ACC112 (cell line): ENCODE measurements at regions not wholly inside any gene's neighbourhood (a gene's known extent, or its start where the extent isn't known, plus 50 kb on each side); places are given as distances from the start of the nearest gene placed in this dataset.

Source experiments
- H2AFZ ChIP-seq: fragments of 200-600 bp; sonication (generic); one replicate; pipeline ENCODE4 v1.6.0; 2017; ENCODE audit warnings: antibody characterized with exemption, low read length; ENCODE audit not compliant: unreplicated experiment
- H3K27ac ChIP-seq: fragments of 200-600 bp; sonication (generic); 2 replicates; pipeline ENCODE4 v1.5.1; 2014; ENCODE audit warnings: low read depth, mild to moderate bottlenecking, antibody characterized with exemption, low read length, moderate library complexity
- H3K27me3 ChIP-seq: fragments of 200-600 bp; sonication (generic); 2 replicates; pipeline ENCODE4 v1.6.1; 2014; ENCODE audit warnings: mild to moderate bottlenecking, antibody characterized with exemption, low read length, moderate library complexity, mixed read lengths; ENCODE audit not compliant: insufficient read depth
- H3K36me3 ChIP-seq: fragments of 200-600 bp; sonication (generic); 2 replicates; pipeline ENCODE4 v1.6.1; 2016; ENCODE audit warnings: mild to moderate bottlenecking, antibody characterized with exemption, low read length, moderate library complexity, mixed read lengths; ENCODE audit not compliant: insufficient read depth
- H3K4me1 ChIP-seq: fragments of 200-600 bp; sonication (generic); one replicate; pipeline ENCODE4 v1.6.1; 2016; ENCODE audit warnings: low read length, mixed read lengths; ENCODE audit not compliant: insufficient read depth, unreplicated experiment, control insufficient read depth
- H3K4me3 ChIP-seq: fragments of 200-600 bp; sonication (generic); 2 replicates; pipeline ENCODE4 v1.5.1; 2014; ENCODE audit warnings: mild to moderate bottlenecking, low read depth, low read length
- H3K79me2 ChIP-seq: fragments of 200-600 bp; sonication (generic); one replicate; pipeline ENCODE4 v1.6.0; 2016; ENCODE audit warnings: low read length; ENCODE audit not compliant: control insufficient read depth, unreplicated experiment, insufficient read depth

DNA sequence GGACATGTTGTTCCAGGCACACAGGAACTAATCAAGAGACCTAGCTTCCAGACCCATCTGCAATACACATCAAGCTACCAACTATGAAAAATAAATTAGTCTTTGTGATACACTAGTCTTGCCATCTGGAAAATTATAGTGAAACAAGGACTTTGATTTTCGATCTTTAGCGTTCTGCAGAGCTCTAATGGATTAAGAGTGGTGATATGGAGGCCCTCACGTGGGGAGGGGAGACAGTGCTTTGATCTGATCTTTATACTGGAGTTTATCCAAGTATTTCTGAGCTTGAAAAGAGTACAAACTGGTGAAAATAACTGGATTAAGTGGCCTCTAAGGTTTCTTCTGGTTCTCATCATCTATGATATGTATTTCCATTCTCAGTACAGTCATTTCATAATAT, 273.4 kb upstream of the CDH7 start:
- no peaks in the 10 kb centered on the region for H3K36me3 ChIP-seq
- H3K79me2 ChIP-seq = no peaks in the 10 kb centered on the region
- no peak overlapping the region for H3K27ac ChIP-seq
- no peak overlapping the region for H3K4me3 ChIP-seq
- no peaks in the 10 kb centered on the region for H3K27me3 ChIP-seq
- no peaks in the 10 kb centered on the region for H3K4me1 ChIP-seq
- no peak overlapping the region for H2AFZ ChIP-seq

DNA sequence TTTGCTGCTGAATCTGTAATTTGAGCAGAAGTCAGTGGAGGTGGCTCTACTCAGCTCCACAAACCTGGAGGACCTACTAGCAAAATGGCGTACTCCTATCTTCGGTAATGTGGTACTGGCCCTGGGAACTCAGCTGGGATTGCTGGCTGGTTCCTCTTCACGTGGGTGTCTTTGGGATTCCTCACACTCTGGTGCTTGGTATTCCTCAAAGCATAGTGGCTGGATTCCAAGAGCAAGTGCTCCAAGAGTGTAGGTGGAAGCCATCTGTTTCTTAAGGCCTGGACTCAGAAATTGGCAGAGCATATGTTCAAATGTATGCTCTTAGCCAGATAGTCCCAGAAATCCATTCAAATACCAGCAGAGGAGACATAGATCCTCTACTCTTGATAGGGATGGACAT, 281.9 kb upstream of the CDH7 start:
- H3K4me3 ChIP-seq = no peak overlapping the region
- no peak overlapping the region for H3K27ac ChIP-seq
- no peaks in the 10 kb centered on the region for H3K79me2 ChIP-seq
- H3K27me3 ChIP-seq = no peaks in the 10 kb centered on the region
- no peaks in the 10 kb centered on the region for H3K36me3 ChIP-seq
- H2AFZ ChIP-seq = no peak overlapping the region
- no peaks in the 10 kb centered on the region for H3K4me1 ChIP-seq

GRCh38 chr18:65464361-65464760, 286.5 kb upstream of the CDH7 start:
- no peak overlapping the region for H3K27ac ChIP-seq
- H3K4me1 ChIP-seq = no peaks in the 10 kb centered on the region
- H3K27me3 ChIP-seq = no peaks in the 10 kb centered on the region
- no peaks in the 10 kb centered on the region for H3K36me3 ChIP-seq
- H3K4me3 ChIP-seq = no peak overlapping the region
- no peaks in the 10 kb centered on the region for H3K79me2 ChIP-seq
- H2AFZ ChIP-seq = no peak overlapping the region

DNA sequence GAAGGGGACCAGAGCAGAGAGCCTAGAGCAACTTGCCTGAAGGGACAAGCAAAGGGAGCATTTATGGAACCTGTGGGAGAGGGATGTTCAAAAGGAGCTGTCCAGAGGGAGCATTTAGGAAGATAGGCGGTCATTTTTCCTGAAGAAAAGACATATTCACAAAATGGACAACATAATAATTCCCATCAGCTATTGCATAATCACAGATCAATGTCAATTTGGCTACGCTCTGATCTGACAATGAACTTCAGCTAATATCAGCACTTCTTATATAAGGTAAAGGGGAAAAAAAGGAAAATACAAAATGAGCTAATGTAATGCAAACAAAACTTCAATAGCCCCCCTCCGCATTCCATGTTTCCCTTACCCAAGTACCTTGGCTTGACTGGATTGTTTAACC, 291.1 kb upstream of the CDH7 start:
- Histone ChIP-seq H2AFZ (no peak overlapping the region), H3K36me3 (no peaks in the 10 kb centered on the region), H3K4me3 (no peak overlapping the region), H3K4me1 (no peaks in the 10 kb centered on the region), H3K27ac (no peak overlapping the region), H3K27me3 (no peaks in the 10 kb centered on the region), H3K79me2 (no peaks in the 10 kb centered on the region)

DNA sequence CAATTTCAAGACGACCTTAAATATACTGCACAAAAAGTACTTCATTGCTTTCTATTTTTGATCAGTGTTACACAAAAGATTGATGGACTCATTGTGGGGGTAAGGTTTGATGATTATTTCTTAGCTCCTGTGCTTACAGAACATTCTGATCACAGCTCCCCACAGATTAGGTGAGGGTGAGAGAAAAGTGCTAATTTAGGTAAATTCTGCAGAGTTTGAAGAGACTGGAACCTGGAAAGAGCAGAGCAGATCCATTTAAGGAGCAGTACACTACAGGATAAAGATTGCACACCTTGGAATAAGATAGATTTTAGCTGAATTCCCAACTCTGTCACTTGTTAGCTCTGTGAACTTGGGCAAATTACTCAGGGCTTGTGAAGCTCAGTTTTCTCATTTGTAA, 291.9 kb upstream of the CDH7 start:
- H3K27me3 ChIP-seq = no peaks in the 10 kb centered on the region
- no peak overlapping the region for H2AFZ ChIP-seq

GRCh38 chr18:65439188-65439587, 311.6 kb upstream of the CDH7 start:
- Histone ChIP-seq H3K4me3 (no peak overlapping the region), H3K27me3 (no peaks in the 10 kb centered on the region), H3K79me2 (no peaks in the 10 kb centered on the region), H3K4me1 (no peaks in the 10 kb centered on the region), H3K36me3 (no peaks in the 10 kb centered on the region), H2AFZ (no peak overlapping the region), H3K27ac (no peak overlapping the region)

More for the DNA sequence above, 291.9 kb upstream of the CDH7 start:
- Histone ChIP-seq H3K4me3 (no peak overlapping the region), H3K27ac (no peak overlapping the region), H3K79me2 (no peaks in the 10 kb centered on the region), H3K36me3 (no peaks in the 10 kb centered on the region), H3K4me1 (no peaks in the 10 kb centered on the region)

DNA sequence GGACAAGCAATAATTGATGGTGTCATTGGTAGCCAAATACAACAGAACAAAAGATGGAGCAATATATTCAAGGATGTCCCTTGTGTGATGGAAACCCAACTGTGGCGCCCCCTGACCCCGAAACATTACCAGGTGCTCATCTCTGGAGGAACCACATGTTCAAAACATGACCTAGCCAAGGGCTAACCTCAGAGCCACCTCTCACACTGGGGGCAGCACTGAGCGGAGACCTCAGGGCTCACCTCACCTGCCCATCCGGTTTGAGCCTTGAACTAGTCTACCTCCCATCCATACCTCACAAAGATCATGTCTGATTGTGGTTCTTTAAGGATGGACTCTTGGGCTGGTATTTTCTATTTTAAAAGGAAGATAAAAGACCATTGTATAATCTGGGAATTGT, 314.4 kb upstream of the CDH7 start:
- Histone ChIP-seq H3K4me3 (no peak overlapping the region), H3K79me2 (no peaks in the 10 kb centered on the region), H3K4me1 (no peaks in the 10 kb centered on the region), H3K27me3 (no peaks in the 10 kb centered on the region), H2AFZ (no peak overlapping the region), H3K27ac (no peak overlapping the region), H3K36me3 (no peaks in the 10 kb centered on the region)

DNA sequence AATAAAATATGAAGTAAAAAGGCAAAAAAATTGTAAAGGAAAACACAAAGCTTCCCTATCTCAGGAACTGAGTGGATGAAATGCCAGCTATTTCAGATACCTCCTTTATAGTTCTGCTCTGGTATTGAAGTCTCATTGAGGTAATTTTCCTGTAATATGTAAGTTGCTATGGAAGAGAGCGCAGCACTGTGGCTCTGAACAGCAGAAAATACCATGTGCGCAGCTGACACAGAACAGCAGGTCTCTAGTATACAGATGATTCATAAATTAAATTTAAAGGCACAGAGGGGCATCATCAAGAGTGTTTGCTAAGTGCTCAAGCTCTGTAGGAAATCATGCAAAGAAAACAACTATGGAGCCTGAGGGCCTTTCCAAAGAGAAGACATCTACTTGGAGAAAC, 315.3 kb upstream of the CDH7 start:
- no peak overlapping the region for H3K27ac ChIP-seq
- H3K36me3 ChIP-seq = no peaks in the 10 kb centered on the region
- no peak overlapping the region for H2AFZ ChIP-seq
- H3K27me3 ChIP-seq = no peaks in the 10 kb centered on the region
- H3K79me2 ChIP-seq = no peaks in the 10 kb centered on the region
- no peak overlapping the region for H3K4me3 ChIP-seq
- H3K4me1 ChIP-seq = no peaks in the 10 kb centered on the region

DNA sequence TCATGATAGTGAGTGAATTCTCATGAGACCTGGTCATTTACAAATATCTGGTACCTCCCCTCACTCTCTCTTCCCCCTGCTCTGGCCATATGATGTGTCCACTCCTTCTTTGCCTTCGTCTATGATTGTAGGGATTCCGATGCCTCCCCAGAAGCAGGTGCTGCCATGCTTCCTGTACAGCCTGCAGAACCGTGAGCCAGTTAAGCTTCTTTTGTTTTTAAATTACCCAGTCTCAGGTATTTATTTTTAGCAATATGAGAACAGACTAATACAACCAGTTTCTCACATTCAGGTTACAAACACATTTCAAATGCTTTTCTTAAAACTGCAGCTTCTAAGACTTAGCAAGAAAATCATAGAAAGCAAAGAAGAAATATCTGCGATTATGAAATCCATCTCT, 321.2 kb upstream of the CDH7 start:
- no peaks in the 10 kb centered on the region for H3K36me3 ChIP-seq
- H3K27ac ChIP-seq = no peak overlapping the region
- H3K27me3 ChIP-seq = no peaks in the 10 kb centered on the region
- H3K4me3 ChIP-seq = no peak overlapping the region
- H2AFZ ChIP-seq = no peak overlapping the region
- H3K4me1 ChIP-seq = no peaks in the 10 kb centered on the region
- H3K79me2 ChIP-seq = no peaks in the 10 kb centered on the region

DNA sequence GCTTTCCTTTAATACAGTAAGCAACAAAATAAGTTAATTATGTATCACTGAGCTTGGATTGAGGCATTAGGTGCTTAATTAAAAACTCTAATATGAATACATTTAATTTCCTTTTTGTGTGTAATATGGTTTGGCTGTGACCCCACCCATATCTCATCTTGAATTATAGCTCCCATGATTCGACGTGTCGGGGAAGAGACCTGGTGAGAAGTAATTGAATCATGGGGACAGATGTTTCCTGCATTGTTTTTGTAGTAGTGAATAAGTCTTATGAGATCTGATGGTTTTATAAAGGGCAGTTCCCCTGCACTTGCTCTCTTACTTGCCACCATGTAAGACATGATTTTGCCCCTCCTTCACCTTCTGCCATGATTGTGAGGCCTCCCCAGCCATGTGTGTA, 325.4 kb upstream of the CDH7 start:
- no peaks in the 10 kb centered on the region for H3K4me1 ChIP-seq
- H3K4me3 ChIP-seq = no peak overlapping the region
- H3K79me2 ChIP-seq = no peaks in the 10 kb centered on the region
- no peaks in the 10 kb centered on the region for H3K36me3 ChIP-seq
- no peak overlapping the region for H2AFZ ChIP-seq
- no peak overlapping the region for H3K27ac ChIP-seq
- H3K27me3 ChIP-seq = no peaks in the 10 kb centered on the region

DNA sequence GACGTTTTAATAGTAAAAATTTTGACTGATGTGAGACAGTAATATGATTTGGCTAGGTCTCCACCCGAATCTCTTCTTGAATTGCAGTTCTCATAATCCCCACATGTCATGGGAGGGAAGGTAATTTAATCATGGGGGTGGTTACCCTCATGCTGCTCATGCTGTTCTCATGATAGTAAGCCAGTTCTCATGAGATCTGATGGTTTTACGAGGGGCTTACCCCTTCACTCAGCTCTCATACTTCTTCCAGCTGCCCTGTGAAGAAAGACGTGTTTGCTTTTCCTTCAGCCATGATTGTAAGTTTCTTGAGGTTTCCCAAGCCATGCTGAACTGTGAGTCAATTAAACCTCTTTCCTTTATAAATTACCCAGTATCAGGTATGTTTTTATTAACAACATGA, 327.0 kb upstream of the CDH7 start:
- H3K36me3 ChIP-seq = no peaks in the 10 kb centered on the region
- H3K79me2 ChIP-seq = no peaks in the 10 kb centered on the region
- no peaks in the 10 kb centered on the region for H3K27me3 ChIP-seq
- no peak overlapping the region for H3K4me3 ChIP-seq
- no peak overlapping the region for H3K27ac ChIP-seq
- no peak overlapping the region for H2AFZ ChIP-seq
- no peaks in the 10 kb centered on the region for H3K4me1 ChIP-seq
